ENCODE measurements at regions not wholly inside any gene's neighbourhood (a gene's known extent, or its start where the extent isn't known, plus 50 kb on each side); places are given as distances from the start of the nearest gene placed in this dataset.

DNA sequence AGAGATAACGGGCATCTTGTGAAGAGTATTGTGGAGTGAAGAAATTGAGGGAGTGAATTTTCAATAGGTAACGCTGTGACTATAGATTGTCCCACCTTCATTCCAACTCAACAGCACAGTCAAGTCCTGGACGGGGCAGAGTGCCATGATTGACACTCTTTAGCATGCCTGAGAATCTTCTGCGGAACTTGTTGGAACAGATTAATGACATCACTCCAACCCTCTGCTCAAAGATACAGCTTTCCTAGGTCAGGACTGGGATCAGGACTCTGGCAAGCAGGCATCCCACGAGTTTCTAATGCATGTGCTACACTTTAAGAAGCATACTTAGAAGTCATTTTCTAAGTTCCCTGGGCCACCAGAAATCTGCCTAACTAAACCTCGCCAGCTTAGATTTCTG is 267.6 kb upstream of the CFAP20DC start:
- 90 to 95% methylated on average over 6 of the region's 6 CpGs for WGBS, 2 donors
- no peak overlapping the region for H3K4me3 ChIP-seq
- no peaks in the 10 kb centered on the region for H3K9me3 ChIP-seq
- no peaks in the 10 kb centered on the region for H3K36me3 ChIP-seq
- no peak overlapping the region for H3K27ac ChIP-seq
- DNase-seq, result no peak
- intact Hi-C loops (cut with DNase I), result no loop called here
- no peaks in the 10 kb centered on the region for H3K4me1 ChIP-seq
- H3K27me3 ChIP-seq, result no peaks in the 10 kb centered on the region
- TF ChIP-seq POLR2AphosphoS5 (IDR thresholded peaks at IDR 0.05), result no peak
- TF ChIP-seq EP300 (IDR thresholded peaks at IDR 0.05), result no peak
- TF ChIP-seq, protein P1, sequence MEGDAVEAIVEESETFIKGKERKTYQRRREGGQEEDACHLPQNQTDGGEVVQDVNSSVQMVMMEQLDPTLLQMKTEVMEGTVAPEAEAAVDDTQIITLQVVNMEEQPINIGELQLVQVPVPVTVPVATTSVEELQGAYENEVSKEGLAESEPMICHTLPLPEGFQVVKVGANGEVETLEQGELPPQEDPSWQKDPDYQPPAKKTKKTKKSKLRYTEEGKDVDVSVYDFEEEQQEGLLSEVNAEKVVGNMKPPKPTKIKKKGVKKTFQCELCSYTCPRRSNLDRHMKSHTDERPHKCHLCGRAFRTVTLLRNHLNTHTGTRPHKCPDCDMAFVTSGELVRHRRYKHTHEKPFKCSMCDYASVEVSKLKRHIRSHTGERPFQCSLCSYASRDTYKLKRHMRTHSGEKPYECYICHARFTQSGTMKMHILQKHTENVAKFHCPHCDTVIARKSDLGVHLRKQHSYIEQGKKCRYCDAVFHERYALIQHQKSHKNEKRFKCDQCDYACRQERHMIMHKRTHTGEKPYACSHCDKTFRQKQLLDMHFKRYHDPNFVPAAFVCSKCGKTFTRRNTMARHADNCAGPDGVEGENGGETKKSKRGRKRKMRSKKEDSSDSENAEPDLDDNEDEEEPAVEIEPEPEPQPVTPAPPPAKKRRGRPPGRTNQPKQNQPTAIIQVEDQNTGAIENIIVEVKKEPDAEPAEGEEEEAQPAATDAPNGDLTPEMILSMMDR (IDR thresholded peaks at IDR 0.05), result no peak
- no peak for TF ChIP-seq POLR2A (IDR thresholded peaks at IDR 0.05)

DNA sequence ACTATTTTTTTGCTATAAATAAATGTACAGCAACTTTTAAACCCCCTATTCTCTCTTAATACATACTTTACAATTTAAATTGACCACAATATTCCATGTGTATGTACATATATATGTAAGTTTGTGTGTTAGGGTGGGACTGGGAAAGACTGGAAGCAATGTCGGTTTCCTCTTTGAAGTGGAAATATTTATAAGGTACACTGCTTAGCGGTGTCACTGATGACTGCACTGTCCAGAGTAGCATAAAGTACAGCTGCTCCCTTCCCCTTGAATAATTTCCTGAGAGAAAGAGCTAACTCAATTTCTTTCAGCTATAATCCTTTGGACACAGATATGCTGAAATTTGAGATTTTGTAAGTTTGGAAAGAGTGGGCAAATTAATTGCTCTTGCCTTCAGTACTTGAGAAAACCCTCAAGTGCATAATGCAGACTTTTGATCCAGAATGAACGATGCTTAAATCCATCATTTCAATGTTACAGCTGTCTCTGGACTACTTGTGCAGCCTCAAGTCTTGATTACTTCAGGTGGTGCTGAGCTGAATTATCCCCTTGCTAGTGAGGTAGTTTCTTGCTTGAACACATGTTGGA is 267.0 kb upstream of the CFAP20DC start:
- DNase-seq, result no peak
- no peaks in the 10 kb centered on the region for H3K4me1 ChIP-seq
- no peaks in the 10 kb centered on the region for H3K9me3 ChIP-seq
- intact Hi-C loops (cut with DNase I), result no loop called here
- no peak for TF ChIP-seq EP300 (IDR thresholded peaks at IDR 0.05)
- H3K36me3 ChIP-seq, result no peaks in the 10 kb centered on the region
- H3K27ac ChIP-seq, result no peak overlapping the region
- no peak overlapping the region for H3K4me3 ChIP-seq
- H3K27me3 ChIP-seq, result no peaks in the 10 kb centered on the region
- WGBS, 2 donors, result 62 to 63% methylated on average over 3 of the region's 3 CpGs

DNA sequence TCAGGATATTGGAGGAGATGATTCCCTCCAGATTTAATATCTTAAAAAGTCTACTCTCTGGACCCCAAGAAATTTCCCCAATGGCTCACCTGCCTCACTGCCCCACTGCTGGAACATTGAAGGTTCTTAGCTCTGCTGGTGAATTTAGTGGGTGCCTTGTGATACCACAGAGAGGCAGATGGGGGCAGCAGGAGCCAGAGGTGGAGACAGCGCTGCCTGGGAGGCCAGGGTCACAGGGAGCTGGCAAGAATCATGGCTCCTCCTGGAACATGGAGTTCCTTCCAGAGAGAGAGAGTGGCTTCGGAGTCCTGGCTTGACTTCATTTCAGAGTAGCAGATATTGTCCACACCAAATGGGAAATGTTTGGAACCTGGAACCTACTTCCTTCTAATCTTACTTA is 263.5 kb upstream of the CFAP20DC start:
- H3K4me3 ChIP-seq, result no peak overlapping the region
- H3K27me3 ChIP-seq, result no peaks in the 10 kb centered on the region
- TF ChIP-seq, protein P1 (IDR thresholded peaks at IDR 0.05), result peak in 1 of 4 experiments; percentile 32
- TF ChIP-seq POLR2A (IDR thresholded peaks at IDR 0.05) (no peak), EP300 (IDR thresholded peaks at IDR 0.05) (no peak), POLR2AphosphoS5 (IDR thresholded peaks at IDR 0.05) (no peak)
- no peaks in the 10 kb centered on the region for H3K36me3 ChIP-seq
- WGBS, 2 donors, result 43 to 64% methylated on average over 2 of the region's 2 CpGs
- DNase-seq, result no peak
- H3K4me1 ChIP-seq, result no peaks in the 10 kb centered on the region
- H3K27ac ChIP-seq, result no peak overlapping the region
- no peaks in the 10 kb centered on the region for H3K9me3 ChIP-seq
- intact Hi-C loops (cut with DNase I), result no loop called here

DNA sequence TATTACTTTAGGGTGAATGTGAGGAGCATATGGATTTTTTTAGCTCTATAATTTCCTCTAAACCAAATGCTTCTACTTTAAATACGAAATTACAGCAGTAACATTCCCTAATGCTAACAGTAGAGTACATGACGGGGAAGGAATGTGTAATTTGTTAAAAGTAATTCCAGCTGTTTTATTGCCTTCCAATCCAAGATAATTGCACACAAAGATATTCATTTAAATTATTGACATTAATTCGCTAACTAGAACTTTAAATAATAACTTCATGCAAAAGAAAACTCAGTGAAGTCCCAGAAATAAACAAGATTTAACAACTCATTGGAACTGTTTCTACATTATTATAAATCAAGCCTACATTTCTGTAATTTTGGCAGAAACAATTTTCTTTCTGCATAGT is 261.4 kb upstream of the CFAP20DC start:
- TF ChIP-seq, protein P1 (IDR thresholded peaks at IDR 0.05), result no peak
- TF ChIP-seq EP300 (IDR thresholded peaks at IDR 0.05) (no peak), POLR2A (IDR thresholded peaks at IDR 0.05) (no peak), POLR2AphosphoS5 (IDR thresholded peaks at IDR 0.05) (no peak)
- H3K36me3 ChIP-seq, result no peaks in the 10 kb centered on the region
- intact Hi-C loops (cut with DNase I), result no loop called here
- no peak overlapping the region for H3K27ac ChIP-seq
- no peak for DNase-seq
- no peak overlapping the region for H3K4me3 ChIP-seq
- WGBS, 2 donors, result 56 to 75% methylated on average over 3 of the region's 3 CpGs
- H3K27me3 ChIP-seq, result no peaks in the 10 kb centered on the region
- H3K9me3 ChIP-seq, result no peaks in the 10 kb centered on the region
- no peaks in the 10 kb centered on the region for H3K4me1 ChIP-seq

DNA sequence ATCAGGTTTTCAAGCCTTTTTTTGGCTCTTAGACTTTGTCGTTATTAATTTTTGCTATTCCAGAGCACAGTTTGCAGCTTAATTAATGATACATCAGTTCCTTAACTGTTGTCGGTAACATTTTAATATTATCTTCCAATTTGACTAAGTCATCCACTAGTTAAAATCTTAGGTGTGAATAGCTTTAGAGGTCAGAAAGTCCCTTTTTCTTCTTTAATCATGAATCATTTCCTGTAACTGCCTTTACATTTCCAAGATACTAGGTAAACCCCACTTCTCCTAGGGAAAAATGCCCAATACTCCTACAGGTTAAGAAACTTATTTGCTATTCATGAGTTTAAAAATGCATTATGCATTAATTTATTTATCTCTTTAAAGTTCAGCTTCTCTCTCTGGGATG is 260.9 kb upstream of the CFAP20DC start:
- no peak overlapping the region for H3K27ac ChIP-seq
- no peaks in the 10 kb centered on the region for H3K36me3 ChIP-seq
- WGBS, 2 donors, result 85 to 87% methylated on average over 2 of the region's 2 CpGs
- intact Hi-C loops (cut with DNase I), result no loop called here
- H3K4me3 ChIP-seq, result no peak overlapping the region
- no peaks in the 10 kb centered on the region for H3K9me3 ChIP-seq
- no peaks in the 10 kb centered on the region for H3K27me3 ChIP-seq
- TF ChIP-seq POLR2AphosphoS5 (IDR thresholded peaks at IDR 0.05) (no peak), POLR2A (IDR thresholded peaks at IDR 0.05) (no peak), EP300 (IDR thresholded peaks at IDR 0.05) (no peak)
- TF ChIP-seq, protein P1 (IDR thresholded peaks at IDR 0.05), result no peak
- DNase-seq, result no peak
- no peaks in the 10 kb centered on the region for H3K4me1 ChIP-seq

All from sigmoid colon (tissue), 6 donors.